Endothelial cell (in vitro differentiated cells): ENCODE measurements at regions not wholly inside any gene's neighbourhood (a gene's known extent, or its start where the extent isn't known, plus 50 kb on each side); places are given as distances from the start of the nearest gene placed in this dataset.
"Not testable (repeated sequence)": the region's sequence is repeated elsewhere in the genome, so short reads cannot be mapped to it uniquely, and the experiment has no call there.

Experiments used
- DNase-seq: peaks from one replicate; pipeline ENCODE4 v3.0.0; 2021; ENCODE audit warnings: low spot score
- H3K27ac Mint-ChIP-seq: one replicate; pipeline ENCODE4 v1.8.0; 2021; ENCODE audit warnings: mixed read lengths, inconsistent platforms; ENCODE audit not compliant: unreplicated experiment
- H3K27me3 Mint-ChIP-seq: one replicate; pipeline ENCODE4 v1.8.0; 2021; ENCODE audit warnings: mild to moderate bottlenecking, moderate library complexity, mixed read lengths, inconsistent platforms; ENCODE audit not compliant: unreplicated experiment
- H3K36me3 Mint-ChIP-seq: one replicate; pipeline ENCODE4 v1.8.0; 2021; ENCODE audit warnings: mild to moderate bottlenecking, low read depth, mixed read lengths, inconsistent platforms; ENCODE audit not compliant: unreplicated experiment
- H3K4me1 Mint-ChIP-seq: one replicate; pipeline ENCODE4 v1.8.0; 2021; ENCODE audit warnings: mild to moderate bottlenecking, mixed read lengths, inconsistent platforms; ENCODE audit not compliant: unreplicated experiment
- H3K4me3 Mint-ChIP-seq: one replicate; pipeline ENCODE4 v1.8.0; 2021; ENCODE audit warnings: mild to moderate bottlenecking, mixed read lengths, inconsistent platforms; ENCODE audit not compliant: unreplicated experiment
- H3K9me3 Mint-ChIP-seq: one replicate; pipeline ENCODE4 v1.8.0; 2021; ENCODE audit warnings: mixed read lengths, inconsistent platforms; ENCODE audit not compliant: unreplicated experiment
- CTCF ChIP-seq: fragments of 200-600 bp; sonication (generic); IDR thresholded peaks from one replicate; pipeline ENCODE4 v1.5.0; 2021; ENCODE audit warnings: antibody characterized with exemption; ENCODE audit not compliant: unreplicated experiment

- TF ChIP-seq CTCF = no peak
- Mint-ChIP-seq H3K9me3 (no peaks in the 10 kb centered on the region), H3K27ac (no peak overlapping the region), H3K4me3 (no peak overlapping the region), H3K4me1 (peaks cover 3% of the 10 kb centered on the region), H3K27me3 (peaks cover 1% of the 10 kb centered on the region), H3K36me3 (no peaks in the 10 kb centered on the region)
- no peak for DNase-seq
Measured at GRCh38 chr6:82507112-82507511, 143.5 kb downstream of the TPBG start.

DNA sequence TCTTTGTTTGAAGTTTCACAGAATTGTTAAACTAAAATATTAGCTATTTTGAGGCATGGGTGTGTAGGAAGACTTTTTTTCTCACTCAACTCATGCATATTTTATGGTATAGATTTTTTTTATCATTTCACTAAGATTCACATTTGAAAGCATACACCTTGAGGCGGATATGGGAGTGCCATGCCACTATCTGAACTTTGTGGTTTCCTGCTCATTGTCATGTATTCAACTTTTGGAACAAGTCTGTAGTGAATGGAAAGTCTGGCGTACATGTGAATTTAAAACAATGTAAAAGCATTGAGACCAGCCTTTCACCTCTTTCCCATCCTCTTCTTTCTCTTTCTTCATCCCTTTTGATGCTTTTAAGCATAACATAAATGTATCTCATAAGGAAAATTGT is 147.9 kb downstream of the TPBG start:
- peaks cover 3% of the 10 kb centered on the region for H3K4me1 Mint-ChIP-seq
- no peaks in the 10 kb centered on the region for H3K36me3 Mint-ChIP-seq
- H3K9me3 Mint-ChIP-seq = no peaks in the 10 kb centered on the region
- peaks cover 1% of the 10 kb centered on the region for H3K27me3 Mint-ChIP-seq
- no peak overlapping the region for H3K27ac Mint-ChIP-seq
- no peak for DNase-seq
- no peak for TF ChIP-seq CTCF
- H3K4me3 Mint-ChIP-seq = no peak overlapping the region

- H3K4me1 Mint-ChIP-seq, H3K9me3 Mint-ChIP-seq, H3K27me3 Mint-ChIP-seq, H3K4me3 Mint-ChIP-seq, DNase-seq, H3K27ac Mint-ChIP-seq, H3K36me3 Mint-ChIP-seq: not testable (repeated sequence)
Measured at GRCh38 chr6:82517896-82518295, 154.3 kb downstream of the TPBG start.

DNA sequence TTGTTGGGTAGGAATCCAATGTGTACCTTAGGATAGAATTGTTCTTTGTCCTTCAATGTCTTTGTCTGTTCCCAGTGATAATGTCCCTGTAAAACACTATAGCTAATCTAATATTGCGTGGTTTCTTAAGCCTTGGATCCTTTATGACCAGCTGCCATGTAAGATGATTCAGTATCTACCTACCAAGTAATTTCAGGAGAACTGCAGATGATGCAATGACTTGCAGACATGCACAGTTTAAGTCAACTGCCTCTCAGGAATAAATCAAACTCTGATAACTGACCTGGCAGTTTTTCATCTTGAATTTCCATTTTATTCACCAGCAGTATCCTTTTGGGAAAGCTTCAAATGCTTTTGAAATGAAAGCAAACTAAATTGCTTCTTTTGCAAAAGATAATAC is 157.8 kb downstream of the TPBG start:
- Mint-ChIP-seq H3K27me3 (peaks cover 4% of the 10 kb centered on the region), H3K36me3 (no peaks in the 10 kb centered on the region), H3K4me1 (peaks cover 13% of the 10 kb centered on the region), H3K4me3 (no peak overlapping the region), H3K9me3 (no peaks in the 10 kb centered on the region), H3K27ac (no peak overlapping the region)
- DNase-seq = no peak
- TF ChIP-seq CTCF = no peak

DNA sequence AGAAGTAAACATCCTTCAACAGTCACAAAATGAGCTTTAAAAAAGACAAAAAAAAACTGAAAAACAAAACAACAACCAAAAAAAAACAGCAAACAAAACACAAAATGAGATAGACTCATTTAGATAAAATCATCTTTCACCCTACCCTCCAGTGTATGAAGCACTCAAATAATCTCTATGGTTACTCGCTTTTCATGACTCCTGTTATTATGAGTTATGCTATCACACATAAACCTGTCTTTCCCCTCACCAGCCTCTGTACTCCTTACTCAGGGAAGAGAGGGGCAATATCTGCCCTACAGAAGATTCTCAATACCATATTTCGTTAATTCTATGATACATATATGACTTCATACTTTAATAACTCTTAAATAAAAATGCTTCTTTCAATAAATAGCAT is 158.2 kb downstream of the TPBG start:
- H3K27ac Mint-ChIP-seq = no peak overlapping the region
- H3K9me3 Mint-ChIP-seq = no peaks in the 10 kb centered on the region
- H3K27me3 Mint-ChIP-seq = peaks cover 4% of the 10 kb centered on the region
- H3K36me3 Mint-ChIP-seq = no peaks in the 10 kb centered on the region
- DNase-seq = no peak
- peaks cover 15% of the 10 kb centered on the region for H3K4me1 Mint-ChIP-seq
- no peak overlapping the region for H3K4me3 Mint-ChIP-seq
- TF ChIP-seq CTCF = no peak

DNA sequence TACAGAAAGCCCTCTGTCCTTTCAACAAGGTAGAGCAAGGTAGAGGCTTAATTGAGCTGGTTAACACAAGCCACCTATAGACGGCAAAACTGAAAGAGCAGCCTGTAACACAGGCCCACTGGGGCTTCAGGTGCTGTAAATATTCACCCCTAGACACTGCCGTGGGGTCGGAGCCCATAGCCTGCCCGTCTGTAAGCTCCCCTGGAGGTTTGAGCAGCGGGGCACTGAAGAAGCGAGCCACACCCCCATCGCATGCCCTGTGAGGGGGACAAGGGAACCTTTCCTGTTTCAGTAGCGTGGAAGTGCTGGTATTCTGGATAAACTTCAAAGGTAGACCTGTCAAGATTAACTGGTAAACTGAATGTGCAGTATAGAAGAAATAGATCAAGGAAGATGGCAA is 160.4 kb downstream of the TPBG start:
- no peak overlapping the region for H3K4me3 Mint-ChIP-seq
- no peak for DNase-seq
- H3K36me3 Mint-ChIP-seq = no peaks in the 10 kb centered on the region
- H3K27me3 Mint-ChIP-seq = peaks cover 4% of the 10 kb centered on the region
- H3K9me3 Mint-ChIP-seq = no peaks in the 10 kb centered on the region
- H3K27ac Mint-ChIP-seq = no peak overlapping the region
- H3K4me1 Mint-ChIP-seq = peaks cover 12% of the 10 kb centered on the region
- TF ChIP-seq CTCF = no peak
